HL-60 (cell line): ENCODE measurements at regions not wholly inside any gene's neighbourhood (a gene's known extent, or its start where the extent isn't known, plus 50 kb on each side); places are given as distances from the start of the nearest gene placed in this dataset.

Source experiments
- CTCF ChIP-seq: IDR thresholded peaks from one replicate; pipeline ENCODE4 v1.5.1; 2011; ENCODE audit warnings: low read length, control low read depth, inconsistent platforms; ENCODE audit not compliant: insufficient read depth
- POLR2AphosphoS5 ChIP-seq: IDR thresholded peaks from 2 replicates; pipeline ENCODE4 v1.6.1; 2012; ENCODE audit warnings: low read depth
- REST ChIP-seq: IDR thresholded peaks from 2 replicates; pipeline ENCODE4 v1.6.1; 2012; ENCODE audit warnings: low read depth; ENCODE audit not compliant: insufficient replicate concordance
- SPI1 ChIP-seq: IDR thresholded peaks from 2 replicates; pipeline ENCODE4 v1.6.1; 2012; ENCODE audit warnings: low read depth, mild to moderate bottlenecking, borderline replicate concordance

GRCh38 chr2:481388-481787 lies 193.5 kb upstream of the ALKAL2 start:
- TF ChIP-seq CTCF, result no peak
- TF ChIP-seq SPI1, result no peak
- no peak for TF ChIP-seq POLR2AphosphoS5
- no peak for TF ChIP-seq REST
